Posterior vena cava (tissue), 2 donors: ENCODE measurements at regions not wholly inside any gene's neighbourhood (a gene's known extent, or its start where the extent isn't known, plus 50 kb on each side); places are given as distances from the start of the nearest gene placed in this dataset.
A peak's percentile ranks its signal among the peaks of the same experiment; 100 is the strongest.

Source experiments
- DNase-seq: peaks from one replicate; pipeline ENCODE4 v3.0.0-alpha.2; 2020; ENCODE audit warnings: low spot score
- intact Hi-C, 2 donors: fragments of 100-400 bp; cut with DNase I; formaldehyde crosslinking; loops; one replicate each; pipeline versions ENCODE4 v1.14.1 to v1.14.2; 2022 to 2023
- donor health status: DM: yes; HTN: yes; CAD: no.
- donor health status: DM: yes; HTN: yes; CAD: no.

- peak; percentile 52 for DNase-seq
- intact Hi-C loops = no loop called here
These were observed 109.8 kb downstream of the HMX1 start for GRCh38 chr4:8761824-8762205.

DNA sequence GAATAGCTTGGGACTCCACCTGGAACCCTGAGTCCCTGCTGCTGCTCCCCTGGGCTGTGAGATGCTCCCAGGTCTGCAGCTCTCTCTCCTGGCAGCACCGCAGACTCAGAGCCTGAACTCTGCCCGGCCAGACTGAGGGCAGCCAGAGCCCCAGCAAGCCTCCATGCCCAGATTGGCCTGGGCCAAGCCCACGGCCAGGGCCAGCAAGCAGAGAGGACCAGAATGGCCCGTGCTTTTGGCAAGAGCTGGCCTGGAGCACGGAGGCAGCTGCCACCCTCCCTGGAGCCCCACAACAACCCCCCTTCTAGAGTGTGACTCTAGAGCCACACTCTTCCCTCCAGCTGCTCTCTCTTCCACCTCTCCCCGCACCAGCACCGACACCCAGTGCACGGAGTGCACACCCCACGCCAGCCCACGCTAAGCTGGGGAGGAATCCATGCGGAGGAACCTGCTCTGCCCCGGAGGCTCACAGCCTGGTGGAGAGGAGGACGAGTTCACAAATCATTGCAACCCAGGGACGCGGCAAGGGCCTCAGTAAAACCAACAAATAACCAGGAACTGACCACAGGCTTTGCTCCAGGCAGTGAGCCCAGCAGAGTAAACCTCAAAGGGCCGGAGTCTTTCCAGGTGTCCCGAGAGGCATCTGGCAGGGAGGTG lies 110.3 kb downstream of the HMX1 start:
- intact Hi-C loops = no loop called here

GRCh38 chr4:8760561-8760960 lies 111.1 kb downstream of the HMX1 start:
- DNase-seq = peak; percentile 67
- intact Hi-C loops = no loop called here

More for the DNA sequence above, 110.3 kb downstream of the HMX1 start:
- peak; percentile 71 for DNase-seq

DNA sequence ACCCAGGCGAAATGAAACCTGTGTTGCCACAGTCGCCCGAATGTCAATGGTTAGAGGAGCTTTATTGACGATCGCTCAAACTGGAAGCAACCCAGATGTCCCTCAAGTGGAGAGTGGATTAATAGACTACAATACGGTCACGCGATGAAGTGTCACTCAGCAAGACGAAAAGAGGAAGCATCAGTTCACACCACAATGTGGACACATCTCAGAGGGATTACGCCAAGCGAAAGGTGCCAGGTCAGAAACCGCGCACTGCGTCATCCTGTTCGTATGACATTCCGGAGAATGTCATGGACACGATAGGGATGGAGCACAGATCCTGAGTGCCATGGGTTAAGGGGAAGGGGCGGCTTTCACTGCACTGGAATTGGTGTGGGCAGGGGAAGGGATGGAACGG lies 111.7 kb downstream of the HMX1 start:
- intact Hi-C loops = no loop called here
- peak; percentile 31 for DNase-seq

DNA sequence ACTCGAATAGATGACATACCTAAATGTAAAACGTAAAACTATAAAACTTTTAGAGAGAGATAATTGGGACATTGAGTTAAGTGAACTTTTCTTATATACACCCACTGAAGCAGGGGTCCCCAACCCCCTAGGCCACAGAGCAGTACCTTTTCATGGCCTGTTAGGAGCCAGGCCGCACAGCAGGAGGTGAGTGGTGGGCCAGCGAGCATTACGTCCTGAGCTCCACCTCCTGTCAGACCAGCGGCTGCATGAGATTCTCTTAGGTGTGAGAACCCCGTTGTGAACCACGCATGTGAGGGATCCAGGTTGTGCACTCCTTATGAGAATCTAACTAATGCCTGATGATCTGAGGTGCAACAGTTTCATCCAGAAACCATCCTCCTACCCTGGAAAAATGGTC lies 114.8 kb downstream of the HMX1 start:
- intact Hi-C loops = no loop called here
- DNase-seq = peak; percentile 64

GRCh38 chr4:8754634-8755589 lies 116.7 kb downstream of the HMX1 start:
- intact Hi-C loops = no loop called here
- peak; percentile 76 for DNase-seq

- DNase-seq = peak; percentile 53
- intact Hi-C loops = no loop called here
These were observed 123.4 kb downstream of the HMX1 start for GRCh38 chr4:8748236-8748575.

DNA sequence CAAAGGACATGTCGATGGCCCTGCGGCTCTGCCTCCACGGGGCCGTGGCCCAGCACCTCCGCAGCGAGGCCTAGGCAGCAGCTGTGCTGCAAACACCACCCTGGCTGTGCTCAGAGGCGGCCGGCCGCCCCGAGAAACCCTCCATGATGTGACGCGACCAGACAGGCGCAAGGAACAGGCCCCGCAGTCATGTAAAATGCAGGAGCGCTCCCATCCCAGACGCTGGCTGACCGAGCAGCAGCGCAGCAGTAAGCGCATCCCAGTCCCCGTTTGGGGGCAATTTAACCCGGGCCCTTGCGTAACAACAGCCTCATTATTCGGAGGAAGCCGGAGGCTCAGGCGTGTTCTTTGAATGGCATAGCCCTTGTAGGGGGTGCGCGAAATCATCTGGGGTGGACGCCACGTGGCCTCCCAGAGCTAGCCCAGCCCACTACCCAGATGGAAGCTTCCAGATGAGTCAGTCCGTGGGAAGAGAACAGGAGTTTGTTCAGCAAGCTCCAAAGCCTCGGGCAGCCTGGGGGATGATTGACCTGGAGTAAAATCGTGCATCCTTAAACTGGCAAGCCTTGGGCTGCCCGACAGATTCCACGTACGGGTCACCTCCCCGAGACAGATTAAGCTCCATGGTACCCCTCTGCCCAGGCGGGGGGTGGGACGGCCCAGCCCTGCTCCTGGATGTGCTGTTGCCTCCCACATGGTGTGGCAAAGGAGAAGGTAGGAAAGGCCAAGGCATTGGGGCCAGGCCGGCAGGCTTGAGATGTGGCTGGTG lies 124.0 kb downstream of the HMX1 start:
- peak; percentile 68 for DNase-seq
- intact Hi-C loops = no loop called here

DNA sequence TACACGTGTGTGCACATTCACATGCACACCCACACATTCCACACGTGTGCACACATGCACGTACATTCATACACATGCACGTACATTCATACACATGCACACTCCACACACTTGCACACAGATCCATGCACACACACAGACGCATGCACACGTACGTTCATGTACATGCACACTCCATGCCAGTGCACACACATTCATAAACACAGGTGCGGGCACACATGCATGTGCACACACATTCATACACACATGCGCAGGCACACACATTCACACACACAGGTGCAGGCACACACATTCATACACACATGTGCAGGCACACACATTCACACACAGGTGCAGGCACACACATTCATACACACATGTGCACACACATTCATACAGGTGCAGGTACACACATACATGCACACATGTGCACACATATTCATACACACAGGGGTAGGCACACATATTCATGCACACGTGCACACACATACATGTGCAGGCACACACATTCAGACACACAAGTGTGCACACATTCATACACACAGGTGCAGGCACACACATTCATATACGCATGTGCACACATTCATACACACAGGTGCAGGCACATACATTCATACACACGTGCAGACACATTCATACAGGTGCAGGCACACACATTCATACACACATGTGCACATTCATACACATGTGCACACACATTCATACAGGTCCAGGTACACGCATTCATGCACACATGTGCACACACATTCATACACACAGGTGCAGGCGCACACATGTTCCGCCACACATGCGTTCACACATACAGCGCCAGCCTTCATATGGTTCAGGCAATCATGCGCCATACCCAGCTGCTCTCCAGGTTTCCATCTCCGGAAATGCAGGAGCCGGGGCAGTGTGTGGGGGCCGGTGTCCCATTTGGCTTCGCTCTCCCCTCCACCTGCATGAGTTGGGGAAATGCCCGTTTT lies 124.8 kb downstream of the HMX1 start:
- intact Hi-C loops = no loop called here
- peak; percentile 22 for DNase-seq

- peak; percentile 35 for DNase-seq
- intact Hi-C loops = loop anchor here in 1 of 2 donors (1.0 kb wide), 1 partner anchor 13 kb away; no protein-coding TSS in a partner anchor
These were observed 125.8 kb downstream of the HMX1 start for GRCh38 chr4:8745826-8746225.

DNA sequence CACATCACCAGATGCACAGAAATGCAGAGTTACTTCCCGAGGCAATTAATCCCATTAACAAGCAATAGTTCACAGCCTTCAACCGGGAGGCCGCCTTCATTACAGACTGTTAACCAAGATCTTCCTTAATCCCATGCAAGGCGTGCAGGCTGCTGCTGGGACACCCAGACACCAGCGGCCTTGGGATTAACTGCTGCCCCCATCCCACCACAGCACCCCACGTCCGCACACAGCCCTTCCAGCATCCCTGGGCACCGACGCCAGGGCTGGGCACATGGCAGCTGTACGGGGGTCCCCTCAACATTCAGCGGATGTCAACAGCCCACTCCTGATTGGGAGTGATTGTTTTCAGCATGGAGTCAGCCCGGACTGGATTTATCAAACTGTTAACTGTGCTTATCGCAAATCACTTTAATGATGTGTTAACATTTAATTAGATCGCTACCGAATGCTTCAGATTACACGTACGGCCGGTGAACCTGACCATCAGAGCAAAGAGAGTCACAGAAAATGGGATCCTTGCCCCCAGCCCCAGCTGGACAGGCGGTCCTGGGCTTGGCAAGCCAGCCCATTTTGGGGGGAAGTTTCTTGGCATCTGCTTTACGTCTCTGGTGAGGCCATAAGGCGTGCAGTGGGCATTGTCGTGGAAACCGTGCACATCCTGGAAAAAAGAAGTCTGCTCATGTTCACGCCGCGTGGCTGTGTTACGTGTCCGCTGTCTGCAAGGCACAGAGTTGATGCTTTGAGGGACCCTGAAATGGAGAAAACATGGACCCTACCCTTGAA lies 126.4 kb downstream of the HMX1 start:
- intact Hi-C loops = loop anchor here in 1 of 2 donors (1.0 kb wide), 1 partner anchor 12 kb away; no protein-coding TSS in a partner anchor
- peak; percentile 72 for DNase-seq

GRCh38 chr4:8744083-8744805 lies 127.4 kb downstream of the HMX1 start:
- intact Hi-C loops = no loop called here

DNA sequence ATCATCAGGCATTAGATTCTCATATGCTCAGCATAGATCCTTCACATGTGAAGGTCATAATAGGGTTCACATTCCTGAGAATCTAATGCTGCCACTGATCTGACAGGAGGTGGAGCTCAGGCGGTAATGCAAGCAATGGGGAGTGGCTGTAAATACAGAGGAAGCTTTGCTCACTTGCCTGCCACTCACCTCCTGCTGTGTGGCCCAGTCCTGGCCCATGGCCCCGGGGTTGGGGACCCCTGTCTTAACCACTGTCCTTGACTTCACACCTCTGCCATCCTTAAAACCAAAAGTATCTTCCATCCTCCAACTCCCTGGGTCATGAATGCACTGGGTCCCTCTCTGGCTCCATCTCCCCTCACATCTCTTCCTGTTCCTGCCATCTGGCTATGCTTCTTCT lies 129.1 kb downstream of the HMX1 start:
- peak; percentile 16 for DNase-seq
- intact Hi-C loops = no loop called here

More at GRCh38 chr4:8744083-8744805, 127.4 kb downstream of the HMX1 start:
- peak; percentile 68 for DNase-seq

DNA sequence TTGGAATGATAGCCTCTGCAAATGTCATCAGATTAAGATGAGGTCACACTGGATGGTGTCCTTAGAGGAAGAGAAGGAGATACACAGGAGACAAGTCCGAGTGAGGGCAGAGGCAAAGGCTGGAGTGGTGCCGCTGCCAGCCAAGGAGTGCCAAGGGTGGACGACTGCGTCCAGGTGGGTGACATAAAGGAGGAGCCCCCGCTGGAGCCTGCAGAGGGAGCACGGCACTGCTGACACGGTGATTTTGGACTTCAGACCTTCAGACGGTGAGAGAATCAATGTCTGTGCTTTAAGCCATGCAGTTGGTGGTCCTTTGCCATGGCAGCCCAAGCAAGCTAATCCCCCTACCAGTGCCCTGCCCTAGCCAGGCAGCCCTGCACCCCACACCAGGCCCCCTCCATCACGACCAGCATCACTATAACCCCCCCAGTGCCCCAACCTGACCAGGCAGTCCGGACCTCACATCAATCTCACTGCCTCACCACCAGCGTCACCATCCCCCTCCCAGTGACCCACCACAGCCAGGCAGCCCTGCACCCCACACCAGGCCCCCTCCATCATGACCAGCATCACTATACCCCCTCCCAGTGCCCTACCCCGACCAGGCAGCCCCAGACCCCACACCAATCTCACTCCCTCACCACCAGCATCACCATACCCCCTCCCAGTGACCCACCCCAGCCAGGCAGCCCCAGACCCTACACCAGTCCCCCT lies 130.0 kb downstream of the HMX1 start:
- intact Hi-C loops = no loop called here
- DNase-seq = peak; percentile 55

DNA sequence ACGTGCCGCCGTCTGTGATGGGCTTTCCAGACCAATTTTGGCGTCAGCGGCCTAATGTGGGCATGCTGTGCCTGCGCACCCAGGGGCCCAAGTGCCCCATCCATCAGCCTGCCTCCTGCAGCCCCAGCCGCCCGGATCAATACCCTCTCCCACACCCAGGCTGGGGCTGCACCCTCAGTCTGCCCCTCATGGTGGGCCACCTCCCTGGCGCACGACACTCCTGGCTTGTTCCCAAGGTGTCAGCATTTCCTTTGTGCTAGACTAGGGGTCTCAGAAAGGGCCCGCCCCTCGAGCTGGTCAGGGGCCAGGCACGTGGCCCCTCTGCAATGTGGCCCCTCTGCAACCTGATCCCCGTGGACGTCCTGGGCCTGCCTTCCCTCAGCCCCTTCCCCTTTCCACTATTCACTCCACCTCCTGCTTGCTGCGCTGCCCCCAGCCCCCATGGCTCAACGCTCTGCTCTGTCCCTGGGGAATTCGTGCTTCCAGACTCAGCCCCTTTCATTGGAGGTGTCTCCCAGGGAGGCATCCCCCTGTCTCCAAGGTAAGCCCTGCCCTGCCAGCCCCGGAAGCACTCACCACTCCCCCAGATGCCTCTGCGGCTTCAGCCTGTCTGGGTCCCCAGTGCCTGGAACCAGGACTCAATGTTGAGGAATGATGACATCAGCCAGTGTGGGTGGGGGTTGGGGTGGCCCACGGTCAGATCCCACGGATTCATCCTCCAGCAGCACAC lies 130.8 kb downstream of the HMX1 start:
- intact Hi-C loops = no loop called here
- DNase-seq = peak; percentile 78
